IMR-90 (cell line): ENCODE measurements at regions not wholly inside any gene's neighbourhood (a gene's known extent, or its start where the extent isn't known, plus 50 kb on each side); places are given as distances from the start of the nearest gene placed in this dataset.

ENCODE experiments used
- ATAC-seq: fragments of 200-7000 bp; cut with Tn5 transposase; 2 replicates; pipeline ENCODE4 v1.9.1; 2020; ENCODE audit warnings: low read depth, mild to moderate bottlenecking, moderate library complexity
- BruUV-seq: library from RNA; stranded (reverse); fragments of 400-500 nt; replicated peaks from 2 replicates; lab custom pipeline; 2021; lab: Mats Ljungman, UMichigan
- CTCF ChIA-PET: fragments of 300-600 bp; formaldehyde crosslinking; extraction: SDS; loops from one replicate; lab custom pipeline; 2021; ENCODE audit warnings: antibody characterized with exemption; lab: Yijun Ruan, JAX
- POLR2A ChIA-PET: fragments of 300-600 bp; sonication (Branson Sonifier 250); formaldehyde crosslinking; loops from one replicate; lab custom pipeline; 2022; ENCODE audit warnings: antibody characterized with exemption; ENCODE audit not compliant: unreplicated experiment; lab: Charles Lee
- DNase-seq: peaks from one replicate; pipeline ENCODE4 v3.0.0; 2013
- H2AFZ ChIP-seq: replicated peaks from 2 replicates; pipeline ENCODE3; 2013; ENCODE audit warnings: low read length, mild to moderate bottlenecking; ENCODE audit not compliant: poor library complexity
- H2AK5ac ChIP-seq: 2 replicates; pipeline ENCODE4 v1.6.1; 2013; ENCODE audit warnings: low read depth, low read length, inconsistent platforms
- H2AK9ac ChIP-seq: replicated peaks from 2 replicates; pipeline ENCODE3; 2013; ENCODE audit warnings: mild to moderate bottlenecking, low read depth, low read length, moderate library complexity; ENCODE audit not compliant: poor library complexity
- H2BK120ac ChIP-seq: 2 replicates; pipeline ENCODE4 v1.6.1; 2013; ENCODE audit warnings: low read depth, low read length, inconsistent platforms
- H2BK15ac ChIP-seq: 3 replicates; pipeline ENCODE4 v1.6.1; 2013; ENCODE audit warnings: low read depth, low read length, inconsistent platforms
- H2BK20ac ChIP-seq: 2 replicates; pipeline ENCODE4 v1.6.1; 2013; ENCODE audit warnings: low read depth, mild to moderate bottlenecking, inconsistent platforms, low read length, moderate library complexity
- H2BK5ac ChIP-seq: 2 replicates; pipeline ENCODE4 v1.6.1; 2013; ENCODE audit warnings: mild to moderate bottlenecking, low read depth, low read length, inconsistent platforms; ENCODE audit not compliant: poor library complexity, severe bottlenecking
- H3K14ac ChIP-seq: replicated peaks from 2 replicates; pipeline ENCODE4 v1.6.1; 2013; ENCODE audit warnings: low read depth, low read length, inconsistent platforms
- H3K18ac ChIP-seq: 2 replicates; pipeline ENCODE4 v1.6.1; 2013; ENCODE audit warnings: low read depth, low read length, control low read depth
- H3K23ac ChIP-seq: 2 replicates; pipeline ENCODE4 v1.6.1; 2013; ENCODE audit warnings: low read depth, low read length, inconsistent platforms
- H3K27ac ChIP-seq: 2 replicates; pipeline ENCODE4 v1.5.1; 2013; ENCODE audit warnings: mild to moderate bottlenecking, control low read depth, low read length; ENCODE audit not compliant: insufficient read depth
- H3K27me3 ChIP-seq: 2 replicates; pipeline ENCODE4 v1.6.1; 2013; ENCODE audit warnings: low read length; ENCODE audit not compliant: control insufficient read depth, insufficient read depth
- H3K36me3 ChIP-seq: 2 replicates; pipeline ENCODE4 v1.6.1; 2013; ENCODE audit warnings: low read length, mixed read lengths; ENCODE audit not compliant: control insufficient read depth, insufficient read depth
- H3K4ac ChIP-seq: 2 replicates; pipeline ENCODE4 v1.6.1; 2013; ENCODE audit warnings: low read depth, low read length, inconsistent platforms
- H3K4me1 ChIP-seq: 2 replicates; pipeline ENCODE4 v1.6.1; 2013; ENCODE audit warnings: low read length, mixed read lengths; ENCODE audit not compliant: control insufficient read depth, insufficient read depth
- H3K4me2 ChIP-seq: 2 replicates; pipeline ENCODE4 v1.6.1; 2013; ENCODE audit warnings: low read depth, mild to moderate bottlenecking, control low read depth, low read length, moderate library complexity
- H3K4me3 ChIP-seq: 2 replicates; pipeline ENCODE4 v1.5.1; 2013; ENCODE audit warnings: low read depth, mild to moderate bottlenecking, control low read depth, low read length, moderate library complexity; ENCODE audit not compliant: insufficient read depth
- H3K56ac ChIP-seq: 2 replicates; pipeline ENCODE4 v1.6.1; 2013; ENCODE audit warnings: low read length, inconsistent platforms; ENCODE audit not compliant: insufficient read depth; ENCODE audit errors: extremely low read depth
- H3K79me1 ChIP-seq, 2 experiments: 2 replicates each; pipeline ENCODE4 v1.6.1; 2013; ENCODE audit warnings: low read length in 2 of 2, inconsistent platforms in 1 of 2, low read depth in 1 of 2
- H3K9ac ChIP-seq: 2 replicates; pipeline ENCODE4 v1.6.1; 2013; ENCODE audit warnings: low read depth, low read length, control low read depth
- H3K9me1 ChIP-seq: 2 replicates; pipeline ENCODE4 v1.6.1; 2013; ENCODE audit warnings: low read length, inconsistent platforms; ENCODE audit not compliant: insufficient read depth
- H3K9me3 ChIP-seq: 2 replicates; pipeline ENCODE4 v1.6.1; 2013; ENCODE audit warnings: low read length; ENCODE audit not compliant: control insufficient read depth, insufficient read depth
- H4K20me1 ChIP-seq: 2 replicates; pipeline ENCODE4 v1.6.1; 2013; ENCODE audit warnings: low read length, inconsistent platforms; ENCODE audit not compliant: insufficient read depth
- H4K5ac ChIP-seq: 2 replicates; pipeline ENCODE4 v1.6.1; 2013; ENCODE audit warnings: mild to moderate bottlenecking, low read depth, low read length, control low read depth
- H4K8ac ChIP-seq, 2 experiments: 2 replicates each; pipeline ENCODE4 v1.6.1; 2013; ENCODE audit warnings: low read depth in 2 of 2, low read length in 2 of 2, control low read depth in 1 of 2, inconsistent platforms in 1 of 2
- H4K91ac ChIP-seq: 2 replicates; pipeline ENCODE4 v1.6.1; 2013; ENCODE audit warnings: low read depth, low read length, inconsistent platforms; ENCODE audit not compliant: insufficient read depth
- BHLHE40 ChIP-seq: fragments of 150-350 bp; IDR thresholded peaks from 2 replicates; pipeline ENCODE4 v1.6.1; 2016; ENCODE audit warnings: mild to moderate bottlenecking, low read depth, low read length
- CEBPB ChIP-seq: IDR thresholded peaks from 2 replicates; pipeline ENCODE4 v1.6.1; 2012; ENCODE audit warnings: low read depth, low read length, improper control_type of control experiment
- CHD1 ChIP-seq: IDR thresholded peaks from 2 replicates; pipeline ENCODE4 v1.6.1; 2012; ENCODE audit warnings: low read depth, low read length, improper control_type of control experiment
- ELK1 ChIP-seq: fragments of 150-350 bp; IDR thresholded peaks from 2 replicates; pipeline ENCODE4 v1.6.1; 2016; ENCODE audit warnings: low read depth, mild to moderate bottlenecking, low read length, moderate library complexity, borderline replicate concordance
- MXI1 ChIP-seq: IDR thresholded peaks from 2 replicates; pipeline ENCODE4 v1.6.1; 2012; ENCODE audit warnings: low read depth, mild to moderate bottlenecking, low read length, moderate library complexity, borderline replicate concordance
- POLR2A ChIP-seq: IDR thresholded peaks from 2 replicates; pipeline ENCODE4 v1.6.1; 2012; ENCODE audit warnings: mild to moderate bottlenecking, low read depth, low read length
- RCOR1 ChIP-seq: IDR thresholded peaks from 2 replicates; pipeline ENCODE4 v1.6.1; 2012; ENCODE audit warnings: mild to moderate bottlenecking, low read length, improper control_type of control experiment; ENCODE audit not compliant: insufficient replicate concordance
- RFX5 ChIP-seq: IDR thresholded peaks from 2 replicates; pipeline ENCODE4 v1.8.0; 2012; ENCODE audit warnings: low read depth, mild to moderate bottlenecking, low read length, moderate library complexity
- SMC3 ChIP-seq: fragments of 150-350 bp; IDR thresholded peaks from 2 replicates; pipeline ENCODE4 v1.6.1; 2016; ENCODE audit warnings: low read depth, mild to moderate bottlenecking, antibody characterized with exemption, low read length, moderate library complexity
- USF2 ChIP-seq: fragments of 150-350 bp; IDR thresholded peaks from 2 replicates; pipeline ENCODE4 v1.6.1; 2017; ENCODE audit warnings: mild to moderate bottlenecking, antibody characterized with exemption, low read length, low read depth
- WGBS, 2 experiments: methylation state at CpG; one replicate each; pipeline versions ENCODE4 v1.1.5 to v1.1.7; 2013; ENCODE audit warnings: missing lambda C conversion rate in 2 of 2; ENCODE audit not compliant: insufficient read length in 1 of 2; ENCODE audit errors: extremely low coverage in 2 of 2; 5-methylcytosine and 5-hydroxymethylcytosine counted together
- dilution Hi-C: fragments of 300-500 bp; cut with HindIII; formaldehyde crosslinking; loops from one replicate; pipeline ENCODE4 v1.14.3; 2018; ENCODE audit warnings: low sequenced_read_pairs; ENCODE audit not compliant: unreplicated experiment
- in situ Hi-C: fragments of 300-500 bp; cut with MboI; formaldehyde crosslinking; loops from 3 replicates; pipeline ENCODE4 v1.14.3; 2019; ENCODE audit warnings: low sequenced_read_pairs, inconsistent platforms, mixed read lengths
- intact Hi-C: fragments of 100-400 bp; cut with micrococcal nuclease; formaldehyde crosslinking; loops from 2 replicates; pipeline ENCODE4 v1.10.0; 2022
- TF ChIP-seq, protein P1 (sequence below): conservative IDR thresholded peaks from 2 replicates; pipeline ENCODE4 v1.5.1; 2012; ENCODE audit warnings: mild to moderate bottlenecking, low read depth, low read length, improper control_type of control experiment

DNA sequence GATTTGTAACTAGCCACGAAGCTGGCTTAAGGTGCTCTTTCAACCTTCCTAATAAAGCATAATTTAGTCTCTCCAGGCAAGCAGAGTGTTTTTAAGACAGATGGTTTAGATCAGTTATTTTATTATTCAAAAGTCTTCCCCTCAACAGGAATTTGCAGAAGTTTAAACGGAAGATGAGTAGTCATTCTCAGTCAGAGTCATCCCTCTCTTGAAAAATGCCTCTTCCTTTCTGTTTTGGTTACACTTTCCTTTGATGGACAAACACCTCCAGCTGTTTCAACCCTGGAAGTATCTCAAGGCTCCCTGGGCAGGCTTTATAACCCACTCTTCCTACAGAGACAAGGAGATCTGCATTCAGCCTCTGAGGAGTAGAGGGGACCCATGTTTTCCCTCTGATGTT is 60.3 kb upstream of the POU2AF2 start:
- Histone ChIP-seq H3K4me1 (peaks cover 10% of the 10 kb centered on the region), H2AK9ac (no peak overlapping the region), H3K4me2 (peak overlapping the region; percentile 74), H4K20me1 (no peaks in the 10 kb centered on the region), H3K18ac (peak overlapping the region; percentile 54), H2BK15ac (no peak overlapping the region; the same call in 2 of the 3 replicates), H2BK120ac (peak overlapping the region; percentile 62; the same call in 1 of the 2 replicates), H3K9me3 (no peaks in the 10 kb centered on the region), H3K36me3 (no peaks in the 10 kb centered on the region), H3K9me1 (0 out of 2 replicates have a peak, but pooled peaks cover 5% of the 10 kb centered on the region), H3K14ac (peak overlapping the region; percentile 34; the same call in 1 of the 2 replicates), H2BK20ac (peak overlapping the region; percentile 22; the same call in 1 of the 2 replicates), H3K4me3 (no peak overlapping the region), H3K4ac (peak overlapping the region; percentile 70; the same call in 1 of the 2 replicates), H3K27ac (peak overlapping the region; percentile 70; the same call in 1 of the 2 replicates), H3K79me1 (no peaks in the 10 kb centered on the region), H3K27me3 (no peaks in the 10 kb centered on the region), H3K9ac (no peak overlapping the region), H4K91ac (peak overlapping the region; percentile 61; the same call in 1 of the 2 replicates), H2AK5ac (no peak overlapping the region), H3K56ac (no peak overlapping the region), H2BK5ac (peak overlapping the region; percentile 95), H4K8ac (peak overlapping the region in 1 of 2 experiments; percentile 61; a peak in 1 of 4 replicates), H3K23ac (no peak overlapping the region), H2AFZ (no peak overlapping the region), H4K5ac (no peak overlapping the region)
- WGBS, 2 experiments = no CpG with 5 or more reads among the region's 2 CpGs
- ATAC-seq (peak; percentile 82), DNase-seq (peak; percentile 71)
- dilution Hi-C loops (no loop called here), in situ Hi-C loops (no loop called here), intact Hi-C loops (no loop called here)
- BruUV-seq = no TSS peak
- CTCF ChIA-PET = no interaction called here
- TF ChIP-seq BHLHE40 (no peak), CHD1 (no peak), CEBPB (no peak), USF2 (no peak), RCOR1 (no peak), SMC3 (no peak), ELK1 (no peak), POLR2A (no peak), MXI1 (no peak), RFX5 (no peak)
- TF ChIP-seq, protein P1, sequence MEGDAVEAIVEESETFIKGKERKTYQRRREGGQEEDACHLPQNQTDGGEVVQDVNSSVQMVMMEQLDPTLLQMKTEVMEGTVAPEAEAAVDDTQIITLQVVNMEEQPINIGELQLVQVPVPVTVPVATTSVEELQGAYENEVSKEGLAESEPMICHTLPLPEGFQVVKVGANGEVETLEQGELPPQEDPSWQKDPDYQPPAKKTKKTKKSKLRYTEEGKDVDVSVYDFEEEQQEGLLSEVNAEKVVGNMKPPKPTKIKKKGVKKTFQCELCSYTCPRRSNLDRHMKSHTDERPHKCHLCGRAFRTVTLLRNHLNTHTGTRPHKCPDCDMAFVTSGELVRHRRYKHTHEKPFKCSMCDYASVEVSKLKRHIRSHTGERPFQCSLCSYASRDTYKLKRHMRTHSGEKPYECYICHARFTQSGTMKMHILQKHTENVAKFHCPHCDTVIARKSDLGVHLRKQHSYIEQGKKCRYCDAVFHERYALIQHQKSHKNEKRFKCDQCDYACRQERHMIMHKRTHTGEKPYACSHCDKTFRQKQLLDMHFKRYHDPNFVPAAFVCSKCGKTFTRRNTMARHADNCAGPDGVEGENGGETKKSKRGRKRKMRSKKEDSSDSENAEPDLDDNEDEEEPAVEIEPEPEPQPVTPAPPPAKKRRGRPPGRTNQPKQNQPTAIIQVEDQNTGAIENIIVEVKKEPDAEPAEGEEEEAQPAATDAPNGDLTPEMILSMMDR = no peak
- POLR2A ChIA-PET = no interaction called here
